SU-DHL-6 (cell line): ENCODE measurements at regions not wholly inside any gene's neighbourhood (a gene's known extent, or its start where the extent isn't known, plus 50 kb on each side); places are given as distances from the start of the nearest gene placed in this dataset.
"Not testable (repeated sequence)": the region's sequence is repeated elsewhere in the genome, so short reads cannot be mapped to it uniquely, and the experiment has no call there.

Source experiments
- H2AFZ ChIP-seq: fragments of 200-600 bp; sonication (generic); 2 replicates; pipeline ENCODE4 v1.6.1; 2014; ENCODE audit warnings: low read depth, mild to moderate bottlenecking, moderate library complexity, mixed read lengths, antibody characterized with exemption, low read length; ENCODE audit not compliant: severe bottlenecking
- H3F3A ChIP-seq: fragments of 200-600 bp; shearing (Covaris generic); 2 replicates; pipeline ENCODE4 v1.6.0; 2016; ENCODE audit warnings: antibody characterized with exemption, mild to moderate bottlenecking; ENCODE audit not compliant: insufficient read depth
- H3K27ac ChIP-seq: fragments of 200-600 bp; sonication (generic); 2 replicates; pipeline ENCODE4 v1.5.1; 2016; ENCODE audit warnings: low read depth, mild to moderate bottlenecking, low read length, moderate library complexity, mixed read lengths
- H3K27me3 ChIP-seq: fragments of 200-600 bp; sonication (generic), shearing (Covaris generic); 2 replicates; pipeline ENCODE4 v1.6.0; 2014; ENCODE audit warnings: mild to moderate bottlenecking, low read length
- H3K36me3 ChIP-seq: fragments of 200-600 bp; sonication (generic); 2 replicates; pipeline ENCODE4 v1.6.1; 2014; ENCODE audit warnings: mild to moderate bottlenecking, low read length, mixed read lengths
- H3K4me2 ChIP-seq: fragments of 300-600, 200-600 bp; shearing (Covaris generic), sonication (generic); 2 replicates; pipeline ENCODE4 v1.6.0; 2014; ENCODE audit warnings: low read length, low read depth, mild to moderate bottlenecking; ENCODE audit not compliant: poor library complexity, severe bottlenecking
- H3K4me3 ChIP-seq: fragments of 200-600 bp; sonication (generic); 2 replicates; pipeline ENCODE4 v1.5.1; 2014; ENCODE audit warnings: antibody characterized with exemption, low read length, mild to moderate bottlenecking, mixed read lengths; ENCODE audit not compliant: insufficient read depth, poor library complexity, severe bottlenecking
- H3K79me2 ChIP-seq: fragments of 200-600 bp; sonication (generic); 2 replicates; pipeline ENCODE4 v1.6.1; 2014; ENCODE audit warnings: mild to moderate bottlenecking, low read length, moderate library complexity; ENCODE audit not compliant: insufficient read depth
- H3K9ac ChIP-seq: fragments of 200-600 bp; sonication (generic); 2 replicates; pipeline ENCODE4 v1.7.0; 2014; ENCODE audit warnings: mild to moderate bottlenecking, low read length
- H3K9me2 ChIP-seq: fragments of 200-600 bp; sonication (generic); replicated peaks from 2 replicates; pipeline ENCODE4 v1.6.1; 2014; ENCODE audit warnings: low read length; ENCODE audit not compliant: insufficient read depth
- H3K9me3 ChIP-seq: fragments of 200-600 bp; sonication (generic); 2 replicates; pipeline ENCODE4 v1.6.1; 2014; ENCODE audit warnings: low read length, mixed read lengths; ENCODE audit not compliant: insufficient read depth
- H4K20me1 ChIP-seq: fragments of 200-600 bp; sonication (generic); 2 replicates; pipeline ENCODE4 v1.6.1; 2014; ENCODE audit warnings: low read depth, mild to moderate bottlenecking, antibody characterized with exemption, low read length, moderate library complexity, mixed read lengths
- CTCF ChIP-seq: fragments of 200-600 bp; sonication (generic); IDR thresholded peaks from one replicate; pipeline ENCODE4 v1.5.1; 2017; ENCODE audit warnings: antibody characterized with exemption, mild to moderate bottlenecking, low read length, moderate library complexity; ENCODE audit not compliant: insufficient read depth, poor library complexity, severe bottlenecking
- EZH2phosphoT487 ChIP-seq: fragments of 200-600 bp; sonication (generic), shearing (Covaris generic); conservative IDR thresholded peaks from 2 replicates; pipeline ENCODE4 v1.6.1; 2018; ENCODE audit warnings: mild to moderate bottlenecking, antibody characterized with exemption, low read length, moderate library complexity, mixed read lengths

GRCh38 chrX:45557387-45557786 lies 356.7 kb upstream of the DIPK2B start:
- H3K36me3 ChIP-seq = no peaks in the 10 kb centered on the region
- H3K9me3 ChIP-seq = no peaks in the 10 kb centered on the region
- H3K9ac ChIP-seq = no peak overlapping the region
- H4K20me1 ChIP-seq = no peaks in the 10 kb centered on the region
- H2AFZ ChIP-seq = no peak overlapping the region
- no peak overlapping the region for H3K4me3 ChIP-seq
- H3K27me3 ChIP-seq = no peaks in the 10 kb centered on the region
- no peak overlapping the region for H3K27ac ChIP-seq
- H3K79me2 ChIP-seq = no peaks in the 10 kb centered on the region
- TF ChIP-seq CTCF = no peak
- no peaks in the 10 kb centered on the region for H3K9me2 ChIP-seq
- no peak overlapping the region for H3K4me2 ChIP-seq
- no peaks in the 10 kb centered on the region for H3F3A ChIP-seq

GRCh38 chrX:45554736-45555135 lies 354.1 kb upstream of the DIPK2B start:
- no peaks in the 10 kb centered on the region for H3K9me3 ChIP-seq
- H3K4me3 ChIP-seq = no peak overlapping the region
- no peaks in the 10 kb centered on the region for H3K27me3 ChIP-seq
- no peaks in the 10 kb centered on the region for H3K9me2 ChIP-seq
- no peak overlapping the region for H3K9ac ChIP-seq
- H3F3A ChIP-seq = no peaks in the 10 kb centered on the region
- no peaks in the 10 kb centered on the region for H4K20me1 ChIP-seq
- TF ChIP-seq CTCF (no peak), EZH2phosphoT487 (no peak)
- no peaks in the 10 kb centered on the region for H3K36me3 ChIP-seq
- H3K4me2 ChIP-seq = no peak overlapping the region
- no peaks in the 10 kb centered on the region for H3K79me2 ChIP-seq
- no peak overlapping the region for H2AFZ ChIP-seq
- H3K27ac ChIP-seq = no peak overlapping the region

- TF ChIP-seq CTCF = no peak
- no peak for TF ChIP-seq EZH2phosphoT487
- Histone ChIP-seq H3K36me3 (no peaks in the 10 kb centered on the region), H2AFZ (no peak overlapping the region), H3K4me2 (no peak overlapping the region), H3K27me3 (no peaks in the 10 kb centered on the region), H3K9me2 (no peaks in the 10 kb centered on the region), H3K4me3 (no peak overlapping the region), H4K20me1 (no peaks in the 10 kb centered on the region), H3F3A (no peaks in the 10 kb centered on the region), H3K27ac (no peak overlapping the region), H3K9me3 (no peaks in the 10 kb centered on the region), H3K9ac (no peak overlapping the region), H3K79me2 (no peaks in the 10 kb centered on the region)
Observed at GRCh38 chrX:45553417-45553816, 352.7 kb upstream of the DIPK2B start.

GRCh38 chrX:45546697-45547096 lies 346.0 kb upstream of the DIPK2B start:
- H3K4me3 ChIP-seq, H3F3A ChIP-seq, H3K9ac ChIP-seq, H3K27me3 ChIP-seq, H3K4me2 ChIP-seq, H3K79me2 ChIP-seq, H3K27ac ChIP-seq, H3K9me2 ChIP-seq, H3K9me3 ChIP-seq, H3K36me3 ChIP-seq, H2AFZ ChIP-seq, H4K20me1 ChIP-seq: not testable (repeated sequence)
